Activated T-cell treated with anti-CD3 and anti-CD28 coated beads, Interleukin-2, amount 50 U/mL, for 72 hours (primary cell): ENCODE measurements at regions not wholly inside any gene's neighbourhood (a gene's known extent, or its start where the extent isn't known, plus 50 kb on each side); places are given as distances from the start of the nearest gene placed in this dataset.
"Not testable (repeated sequence)": the region's sequence is repeated elsewhere in the genome, so short reads cannot be mapped to it uniquely, and the experiment has no call there.

ENCODE experiments used
- ATAC-seq, 2 donors: fragments of 150-1000 bp; cut with Tn5 transposase; replicated peaks in 1 of 2; 2 replicates each; pipeline ENCODE4 v1.10.0; 2021; ENCODE audit warnings: moderate library complexity in 2 of 2, mild to moderate bottlenecking in 1 of 2
- DNase-seq, 2 donors: peaks; one replicate each; pipeline ENCODE4 v3.0.0; 2021 to 2022; ENCODE audit warnings: mixed read lengths in 1 of 2
- H3K27ac Mint-ChIP-seq: one replicate; pipeline ENCODE4 v1.8.0; 2022; ENCODE audit warnings: mild to moderate bottlenecking, moderate library complexity, mixed read lengths
- H3K27me3 Mint-ChIP-seq: one replicate; pipeline ENCODE4 v1.8.0; 2022; ENCODE audit warnings: low read depth, mixed read lengths
- H3K36me3 Mint-ChIP-seq, 2 donors: one replicate each; pipeline ENCODE4 v1.8.0; 2022; ENCODE audit warnings: mixed read lengths in 2 of 2, mild to moderate bottlenecking in 1 of 2; ENCODE audit not compliant: insufficient read depth in 2 of 2
- H3K4me1 Mint-ChIP-seq: one replicate; pipeline ENCODE4 v1.8.0; 2022; ENCODE audit warnings: low read depth, mixed read lengths
- H3K4me3 Mint-ChIP-seq, 2 donors: one replicate each; pipeline ENCODE4 v1.8.0; 2022; ENCODE audit warnings: mild to moderate bottlenecking in 2 of 2, mixed read lengths in 2 of 2, moderate library complexity in 2 of 2
- H3K9me3 Mint-ChIP-seq, 2 donors: one replicate each; pipeline ENCODE4 v1.8.0; 2022; ENCODE audit warnings: mixed read lengths in 2 of 2

DNA sequence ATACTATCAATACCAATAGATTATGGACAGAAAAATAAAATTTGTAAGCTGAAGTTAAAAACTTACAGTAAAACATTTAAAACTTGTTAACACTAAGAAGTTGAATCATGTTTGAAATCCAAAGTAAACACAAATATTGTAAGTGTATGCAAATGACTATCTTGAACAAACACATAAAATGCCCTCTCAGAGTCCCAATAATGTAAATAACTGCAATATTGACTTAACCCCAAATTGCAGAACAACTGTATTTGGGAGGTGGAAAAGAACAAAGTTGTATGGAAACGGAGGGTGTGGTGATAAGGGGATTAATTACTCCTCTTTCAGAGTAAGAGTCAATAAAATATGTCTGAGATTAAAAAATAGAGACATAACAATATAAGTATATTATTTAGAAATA lies 140.0 kb upstream of the NOL4 start:
- H3K4me3 Mint-ChIP-seq, result no peak overlapping the region
- no peak for ATAC-seq
- no peaks in the 10 kb centered on the region for H3K36me3 Mint-ChIP-seq

DNA sequence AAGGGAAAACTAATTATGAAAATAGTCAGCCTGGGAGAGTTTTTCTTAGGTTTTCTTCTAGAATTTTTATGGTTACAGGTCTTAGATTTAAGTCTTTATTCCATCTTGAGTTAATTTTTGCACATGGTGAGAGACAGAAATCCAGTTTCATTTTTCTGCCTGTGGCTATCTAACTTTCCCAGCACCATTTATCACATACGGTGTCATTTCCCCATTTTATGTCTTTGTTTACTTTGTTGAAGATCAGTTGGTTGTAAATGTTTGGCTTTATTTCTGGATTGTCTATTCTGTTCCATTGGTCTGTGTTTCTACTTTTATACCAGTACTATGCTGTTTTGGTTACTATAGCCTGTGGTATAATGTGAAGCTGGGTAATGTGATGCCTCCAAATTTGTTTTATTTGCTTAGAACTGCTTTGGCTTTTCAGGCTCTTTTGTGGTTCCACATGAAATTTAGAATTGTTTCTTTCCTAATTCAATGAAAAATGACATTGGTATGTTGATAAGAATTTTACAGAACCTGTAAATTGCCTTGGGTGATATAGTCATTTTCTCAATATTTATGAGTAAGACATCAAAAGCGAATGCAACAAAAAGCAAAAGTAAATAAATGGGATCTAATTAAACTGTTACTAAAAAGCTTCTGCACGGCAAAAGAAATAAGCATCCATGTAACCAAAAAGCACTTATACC lies 146.1 kb upstream of the NOL4 start:
- ATAC-seq (no peak), DNase-seq (no peak)
- Mint-ChIP-seq H3K36me3 (no peaks in the 10 kb centered on the region), H3K9me3 (no peaks in the 10 kb centered on the region), H3K4me1 (no peaks in the 10 kb centered on the region), H3K27ac (no peak overlapping the region), H3K4me3 (no peak overlapping the region), H3K27me3 (no peaks in the 10 kb centered on the region)

More for the DNA sequence above, 140.0 kb upstream of the NOL4 start:
- Mint-ChIP-seq H3K9me3 (peaks cover 0 to 6% of the 10 kb centered on the region in 2 donors), H3K27me3 (no peaks in the 10 kb centered on the region), H3K27ac (no peak overlapping the region), H3K4me1 (no peaks in the 10 kb centered on the region)
- no peak for DNase-seq

- H3K27me3 Mint-ChIP-seq, result no peaks in the 10 kb centered on the region
- peaks cover 3 to 17% of the 10 kb centered on the region in 2 donors for H3K9me3 Mint-ChIP-seq
- no peaks in the 10 kb centered on the region for H3K36me3 Mint-ChIP-seq
- ATAC-seq (no peak), DNase-seq (no peak)
- H3K4me1 Mint-ChIP-seq, result no peaks in the 10 kb centered on the region
- no peak overlapping the region for H3K4me3 Mint-ChIP-seq
- H3K27ac Mint-ChIP-seq, result no peak overlapping the region
Measured at GRCh38 chr18:34380326-34380725, 155.6 kb upstream of the NOL4 start.

DNA sequence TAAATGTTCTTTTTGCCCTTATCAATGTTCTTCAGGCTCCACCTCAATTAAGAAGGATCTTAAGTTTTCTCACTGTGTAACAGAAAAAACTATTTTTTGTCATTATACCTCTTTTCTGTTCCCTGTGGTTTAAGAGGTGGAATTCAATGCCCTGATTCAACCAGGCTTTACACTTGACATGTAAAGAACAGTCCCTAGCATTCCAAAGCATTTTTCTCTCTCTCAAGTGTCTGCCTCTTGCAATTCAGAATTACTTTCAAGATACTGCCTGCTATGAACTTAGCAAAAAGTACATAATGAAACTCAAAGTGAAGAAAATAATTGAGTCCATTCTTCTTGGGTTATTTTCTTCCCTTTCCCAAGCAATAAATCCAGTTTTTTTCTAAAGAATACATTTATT lies 160.6 kb upstream of the NOL4 start:
- Mint-ChIP-seq H3K4me1 (no peaks in the 10 kb centered on the region), H3K27ac (no peak overlapping the region), H3K4me3 (no peak overlapping the region), H3K36me3 (no peaks in the 10 kb centered on the region), H3K27me3 (no peaks in the 10 kb centered on the region), H3K9me3 (peaks cover 4 to 19% of the 10 kb centered on the region in 2 donors)
- ATAC-seq (no peak), DNase-seq (no peak)

DNA sequence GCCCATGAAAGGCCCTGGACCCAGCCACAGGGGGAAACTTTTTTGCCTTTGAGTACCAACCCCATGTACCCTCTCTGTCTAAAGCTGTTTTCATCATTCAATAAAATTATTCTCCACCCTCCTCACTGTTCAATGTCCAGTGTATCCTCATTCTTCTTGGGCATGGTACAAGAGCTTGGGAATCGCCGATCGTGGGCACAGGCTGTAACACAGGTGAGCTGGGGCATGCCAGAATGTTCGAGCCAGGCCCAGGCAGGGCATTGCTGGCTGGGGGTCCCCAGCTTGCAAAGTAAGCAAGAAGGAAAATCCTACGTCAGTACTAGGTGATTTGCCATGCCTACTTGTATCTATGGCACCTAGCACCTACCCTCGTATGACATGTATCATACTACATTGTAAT lies 162.1 kb upstream of the NOL4 start:
- H3K27me3 Mint-ChIP-seq, result no peaks in the 10 kb centered on the region
- peaks cover 4 to 15% of the 10 kb centered on the region in 2 donors for H3K9me3 Mint-ChIP-seq
- H3K4me3 Mint-ChIP-seq, result no peak overlapping the region
- H3K4me1 Mint-ChIP-seq, result no peaks in the 10 kb centered on the region
- H3K36me3 Mint-ChIP-seq, result no peaks in the 10 kb centered on the region
- DNase-seq (no peak), ATAC-seq (no peak)
- no peak overlapping the region for H3K27ac Mint-ChIP-seq

DNA sequence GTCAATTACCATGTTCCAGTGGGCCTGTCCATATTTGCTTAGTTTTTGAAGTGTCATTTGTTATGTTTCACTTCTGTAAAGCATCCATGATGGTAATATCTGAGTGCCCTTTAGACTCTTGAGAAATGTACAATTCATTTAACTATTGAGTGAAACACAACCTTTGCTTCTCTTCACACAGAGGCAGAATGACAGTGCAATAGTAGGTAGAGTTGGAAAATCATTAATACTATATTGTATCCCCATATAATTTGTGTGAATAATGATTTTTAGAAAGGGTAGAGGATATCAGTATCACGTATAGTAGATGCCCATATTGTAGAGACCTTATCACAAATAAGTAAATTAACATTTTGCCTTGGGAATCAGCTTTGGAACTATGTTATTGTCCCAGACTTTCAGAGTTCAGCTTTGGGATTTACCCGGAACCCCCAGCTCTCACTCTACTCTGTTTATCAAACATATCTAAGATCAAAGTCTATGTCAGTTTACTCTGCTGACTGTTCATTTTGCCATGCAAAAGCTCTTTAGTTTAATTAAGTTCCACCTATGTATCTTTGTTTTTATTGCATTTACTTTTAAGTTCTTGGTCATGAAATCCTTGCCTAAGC lies 172.7 kb upstream of the NOL4 start:
- Mint-ChIP-seq H3K9me3 (peaks cover 5 to 7% of the 10 kb centered on the region in 2 donors), H3K36me3 (no peaks in the 10 kb centered on the region), H3K4me1 (no peaks in the 10 kb centered on the region), H3K27me3 (no peaks in the 10 kb centered on the region), H3K4me3 (no peak overlapping the region), H3K27ac (no peak overlapping the region)
- ATAC-seq (no peak), DNase-seq (no peak)

GRCh38 chr18:34399892-34400291 lies 175.2 kb upstream of the NOL4 start:
- H3K9me3 Mint-ChIP-seq, result peaks cover 5 to 7% of the 10 kb centered on the region in 2 donors
- ATAC-seq, result no peak
- no peaks in the 10 kb centered on the region for H3K36me3 Mint-ChIP-seq
- H3K27ac Mint-ChIP-seq, result no peak overlapping the region
- no peaks in the 10 kb centered on the region for H3K4me1 Mint-ChIP-seq
- DNase-seq, result no peak
- H3K27me3 Mint-ChIP-seq, result no peaks in the 10 kb centered on the region
- H3K4me3 Mint-ChIP-seq, result no peak overlapping the region

- Mint-ChIP-seq H3K36me3 (no peaks in the 10 kb centered on the region), H3K4me3 (no peak overlapping the region), H3K9me3 (peaks cover 5 to 6% of the 10 kb centered on the region in 2 donors), H3K27me3 (no peaks in the 10 kb centered on the region), H3K27ac (no peak overlapping the region), H3K4me1 (no peaks in the 10 kb centered on the region)
- no peak for DNase-seq
- no peak for ATAC-seq
Measured at GRCh38 chr18:34400834-34401233, 176.1 kb upstream of the NOL4 start.

GRCh38 chr18:34401775-34402174 lies 177.1 kb upstream of the NOL4 start:
- Mint-ChIP-seq H3K4me1 (no peaks in the 10 kb centered on the region), H3K27ac (no peak overlapping the region), H3K36me3 (no peaks in the 10 kb centered on the region), H3K4me3 (no peak overlapping the region), H3K27me3 (no peaks in the 10 kb centered on the region), H3K9me3 (peaks cover 5 to 6% of the 10 kb centered on the region in 2 donors)
- no peak for DNase-seq
- no peak for ATAC-seq

- H3K27me3 Mint-ChIP-seq, H3K27ac Mint-ChIP-seq, H3K4me1 Mint-ChIP-seq: not testable (repeated sequence)
Measured at GRCh38 chr18:34407471-34407870, 182.8 kb upstream of the NOL4 start.

GRCh38 chr18:34411952-34412351 lies 187.2 kb upstream of the NOL4 start:
- H3K9me3 Mint-ChIP-seq, result peaks cover 4% of the 10 kb centered on the region in 2 donors
- H3K4me3 Mint-ChIP-seq, result no peak overlapping the region
- no peak for ATAC-seq
- no peaks in the 10 kb centered on the region for H3K27me3 Mint-ChIP-seq
- H3K36me3 Mint-ChIP-seq, result no peaks in the 10 kb centered on the region
- no peaks in the 10 kb centered on the region for H3K4me1 Mint-ChIP-seq
- H3K27ac Mint-ChIP-seq, result no peak overlapping the region
- no peak for DNase-seq

More at GRCh38 chr18:34407471-34407870, 182.8 kb upstream of the NOL4 start:
- not testable (repeated sequence) for H3K4me3 Mint-ChIP-seq, ATAC-seq, H3K36me3 Mint-ChIP-seq, DNase-seq, H3K9me3 Mint-ChIP-seq

GRCh38 chr18:34431042-34431441 lies 206.3 kb upstream of the NOL4 start:
- Mint-ChIP-seq H3K27ac (no peak overlapping the region), H3K4me1 (no peaks in the 10 kb centered on the region), H3K36me3 (no peaks in the 10 kb centered on the region), H3K9me3 (peaks cover 9 to 14% of the 10 kb centered on the region in 2 donors), H3K4me3 (no peak overlapping the region), H3K27me3 (no peaks in the 10 kb centered on the region)
- DNase-seq, result no peak
- no peak for ATAC-seq

DNA sequence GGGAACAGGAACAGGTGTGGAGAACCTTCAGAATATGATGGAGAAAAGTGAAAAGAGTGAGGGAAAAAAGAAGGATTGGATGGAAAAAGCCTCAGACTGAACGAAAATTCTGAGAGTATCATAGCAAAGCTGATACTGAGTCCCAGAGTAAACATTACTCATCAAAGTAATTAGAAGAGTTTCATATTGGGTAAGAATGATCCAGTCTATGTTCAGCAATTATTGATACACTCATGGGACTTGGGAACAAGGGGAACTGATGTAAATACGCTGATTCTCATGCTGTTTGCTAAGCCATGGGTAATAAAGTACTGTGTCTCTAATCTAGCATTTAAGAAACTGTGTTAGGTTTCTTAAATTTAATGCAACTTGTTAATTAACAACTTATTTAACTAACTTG lies 219.9 kb upstream of the NOL4 start:
- Mint-ChIP-seq H3K36me3 (no peaks in the 10 kb centered on the region), H3K9me3 (peaks cover 4 to 10% of the 10 kb centered on the region in 2 donors), H3K27ac (no peak overlapping the region), H3K4me3 (no peak overlapping the region), H3K4me1 (no peaks in the 10 kb centered on the region), H3K27me3 (no peaks in the 10 kb centered on the region)
- DNase-seq (no peak), ATAC-seq (no peak)

- ATAC-seq, result no peak
- no peak overlapping the region for H3K27ac Mint-ChIP-seq
- no peak for DNase-seq
- H3K4me1 Mint-ChIP-seq, result no peaks in the 10 kb centered on the region
- H3K4me3 Mint-ChIP-seq, result no peak overlapping the region
- no peaks in the 10 kb centered on the region for H3K27me3 Mint-ChIP-seq
- H3K36me3 Mint-ChIP-seq, result no peaks in the 10 kb centered on the region
- peaks cover 4 to 12% of the 10 kb centered on the region in 2 donors for H3K9me3 Mint-ChIP-seq
Measured at GRCh38 chr18:34448662-34449061, 223.9 kb upstream of the NOL4 start.
